Peyer's patch (tissue), 4 donors: ENCODE measurements at regions not wholly inside any gene's neighbourhood (a gene's known extent, or its start where the extent isn't known, plus 50 kb on each side); places are given as distances from the start of the nearest gene placed in this dataset.

Experiments
- POLR2A ChIP-seq, 2 donors: fragments of 450-650 bp; IDR thresholded peaks; one replicate each; pipeline ENCODE4 v1.5.1; 2017; ENCODE audit warnings: antibody characterized with exemption in 2 of 2, mild to moderate bottlenecking in 2 of 2, moderate library complexity in 2 of 2
- TF ChIP-seq, protein P1 (sequence below), 6 experiments: fragments of 450-650 bp in 4 of 6; fragments of 200-600 bp in 2 of 6; sonication (generic) in 1 of 6; IDR thresholded peaks; one replicate each; pipeline ENCODE4 v1.5.1; 2017 to 2019; ENCODE audit warnings: antibody characterized with exemption in 6 of 6, mild to moderate bottlenecking in 3 of 6, moderate library complexity in 1 of 6

DNA sequence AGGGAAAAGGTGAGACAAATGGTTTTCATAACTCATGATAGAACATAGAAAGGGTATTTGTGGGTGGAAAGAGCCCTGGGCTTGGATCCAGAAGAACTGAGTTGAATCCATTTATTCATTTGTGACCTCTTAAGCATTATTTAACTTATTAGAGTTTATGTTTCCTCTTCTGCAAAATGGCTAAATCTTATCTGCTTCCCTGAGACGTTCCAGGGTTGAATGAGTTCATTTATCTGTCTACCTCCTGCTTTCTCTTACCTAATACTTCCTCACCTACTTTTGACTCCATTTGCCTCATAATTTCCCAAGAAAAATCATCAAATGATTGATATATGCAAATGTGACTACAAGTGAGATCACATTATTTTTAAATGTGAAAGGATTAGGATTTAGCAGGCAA, 152.7 kb upstream of the GAS1 start:
- TF ChIP-seq, protein P1, sequence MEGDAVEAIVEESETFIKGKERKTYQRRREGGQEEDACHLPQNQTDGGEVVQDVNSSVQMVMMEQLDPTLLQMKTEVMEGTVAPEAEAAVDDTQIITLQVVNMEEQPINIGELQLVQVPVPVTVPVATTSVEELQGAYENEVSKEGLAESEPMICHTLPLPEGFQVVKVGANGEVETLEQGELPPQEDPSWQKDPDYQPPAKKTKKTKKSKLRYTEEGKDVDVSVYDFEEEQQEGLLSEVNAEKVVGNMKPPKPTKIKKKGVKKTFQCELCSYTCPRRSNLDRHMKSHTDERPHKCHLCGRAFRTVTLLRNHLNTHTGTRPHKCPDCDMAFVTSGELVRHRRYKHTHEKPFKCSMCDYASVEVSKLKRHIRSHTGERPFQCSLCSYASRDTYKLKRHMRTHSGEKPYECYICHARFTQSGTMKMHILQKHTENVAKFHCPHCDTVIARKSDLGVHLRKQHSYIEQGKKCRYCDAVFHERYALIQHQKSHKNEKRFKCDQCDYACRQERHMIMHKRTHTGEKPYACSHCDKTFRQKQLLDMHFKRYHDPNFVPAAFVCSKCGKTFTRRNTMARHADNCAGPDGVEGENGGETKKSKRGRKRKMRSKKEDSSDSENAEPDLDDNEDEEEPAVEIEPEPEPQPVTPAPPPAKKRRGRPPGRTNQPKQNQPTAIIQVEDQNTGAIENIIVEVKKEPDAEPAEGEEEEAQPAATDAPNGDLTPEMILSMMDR (IDR thresholded peaks at IDR 0.05), result no peak
- TF ChIP-seq POLR2A (IDR thresholded peaks at IDR 0.05), result no peak
